Psoas muscle (tissue), 7 donors: ENCODE measurements at regions not wholly inside any gene's neighbourhood (a gene's known extent, or its start where the extent isn't known, plus 50 kb on each side); places are given as distances from the start of the nearest gene placed in this dataset.

Source experiments
- ATAC-seq, 4 donors: fragments of 200-7000 bp; cut with Tn5 transposase; one replicate each; pipeline ENCODE4 v1.9.1; 2020; ENCODE audit warnings: moderate library complexity in 3 of 4, mild to moderate bottlenecking in 2 of 4
- DNase-seq, 2 donors: peaks; one replicate each; pipeline ENCODE4 v3.0.0-alpha.2; 2020
- H3K27ac ChIP-seq: fragments of 200-600 bp; one replicate; pipeline ENCODE4 v1.8.0; 2022
- H3K27me3 ChIP-seq, 3 donors: fragments of 200-600 bp in 1 of 3; one replicate each; pipeline versions ENCODE4 v1.6.1 to v1.8.0; 2013 to 2022; ENCODE audit warnings: low read length in 2 of 3, mild to moderate bottlenecking in 2 of 3, moderate library complexity in 1 of 3; ENCODE audit not compliant: insufficient read depth in 3 of 3
- H3K36me3 ChIP-seq, 2 donors: fragments of 200-600 bp in 1 of 2; one replicate each; pipeline versions ENCODE4 v1.6.1 to v1.8.0; 2013 to 2022; ENCODE audit warnings: low read depth in 1 of 2, mild to moderate bottlenecking in 1 of 2, moderate library complexity in 1 of 2; ENCODE audit not compliant: insufficient read depth in 1 of 2
- H3K4me1 ChIP-seq: fragments of 200-600 bp; one replicate; pipeline ENCODE4 v1.8.0; 2022
- H3K4me3 ChIP-seq: fragments of 200-600 bp; one replicate; pipeline ENCODE4 v1.8.0; 2022; ENCODE audit warnings: mild to moderate bottlenecking
- H3K9me3 ChIP-seq: fragments of 200-600 bp; one replicate; pipeline ENCODE4 v1.8.0; 2022
- CTCF ChIP-seq: fragments of 200-600 bp; IDR thresholded peaks from one replicate; pipeline ENCODE4 v1.8.0; 2022; ENCODE audit warnings: antibody characterized with exemption
- WGBS, 3 donors: extraction: QIAGEN DNeasy Blood & Tissue Kit; methylation state at CpG; one replicate each; pipeline versions ENCODE4 v1.1.6 to v1.1.7; 2013; 5-methylcytosine and 5-hydroxymethylcytosine counted together
- intact Hi-C, 2 donors: fragments of 100-400 bp; cut with DNase I; formaldehyde crosslinking; loops; one replicate each; pipeline versions ENCODE4 v1.11.0 to v1.14.2; 2022
- donor health status: healthy with polysubstance abuse.
- donor health status: DM: no; HTN: no; CAD: no; lungs with moderate emphysema.
- donor health status: Bipolar disorder and iron deficiency.
- donor health status: healthy.
- donor health status: DM: yes; HTN: yes; CAD: no.
- donor health status: DM: no; HTN: no; CAD: no.
- donor health status: DM: yes; HTN: yes; CAD: no.

- Histone ChIP-seq H3K27ac (peak overlapping the region; percentile 80), H3K9me3 (no peaks in the 10 kb centered on the region), H3K4me1 (peaks cover 51% of the 10 kb centered on the region), H3K27me3 (no peaks in the 10 kb centered on the region), H3K4me3 (no peak overlapping the region), H3K36me3 (no peaks in the 10 kb centered on the region)
- TF ChIP-seq CTCF: no peak
- intact Hi-C loops: loop anchor here in 1 of 2 donors (5.0 kb wide), 1 partner anchor 263 kb away; the partner anchor contains the start of gene ZFP36L2
- 12 to 23% (median 17%) methylated on average over 6 of the region's 6 CpGs for WGBS, 3 donors
- ATAC-seq: peak; percentile 86 to 96 (median 92)
- peak; percentile 94 to 95 for DNase-seq
These were observed 172.2 kb upstream of the HAAO start for GRCh38 chr2:42964439-42965083.

- WGBS, 3 donors: 80 to 87% (median 81%) methylated on average over 9 of the region's 9 CpGs
- TF ChIP-seq CTCF: no peak
- H3K9me3 ChIP-seq: no peaks in the 10 kb centered on the region
- intact Hi-C loops: loop anchor here in 1 of 2 donors (5.0 kb wide), 1 partner anchor 264 kb away; the partner anchor contains the start of gene ZFP36L2
- no peak overlapping the region for H3K27ac ChIP-seq
- H3K36me3 ChIP-seq: no peaks in the 10 kb centered on the region
- no peaks in the 10 kb centered on the region for H3K27me3 ChIP-seq
- H3K4me3 ChIP-seq: no peak overlapping the region
- DNase-seq (no peak), ATAC-seq (no peak)
- peaks cover 48% of the 10 kb centered on the region for H3K4me1 ChIP-seq
These were observed 171.2 kb upstream of the HAAO start for GRCh38 chr2:42963452-42964068.

- no peaks in the 10 kb centered on the region for H3K36me3 ChIP-seq
- TF ChIP-seq CTCF: no peak
- no peaks in the 10 kb centered on the region for H3K27me3 ChIP-seq
- ATAC-seq: no peak
- peak overlapping the region; percentile 23 for H3K27ac ChIP-seq
- intact Hi-C loops: loop anchor here in 1 of 2 donors (5.0 kb wide), 1 partner anchor 265 kb away; the partner anchor contains the start of gene ZFP36L2
- WGBS, 3 donors: 60 to 63% (median 63%) methylated on average over 12 of the region's 12 CpGs
- no peaks in the 10 kb centered on the region for H3K9me3 ChIP-seq
- H3K4me1 ChIP-seq: peaks cover 38% of the 10 kb centered on the region
- DNase-seq: no peak
- no peak overlapping the region for H3K4me3 ChIP-seq
These were observed 170.1 kb upstream of the HAAO start for GRCh38 chr2:42962508-42962953.

- TF ChIP-seq CTCF: no peak
- no peak overlapping the region for H3K4me3 ChIP-seq
- intact Hi-C loops: loop anchor here in 1 of 2 donors (5.0 kb wide), 1 partner anchor 265 kb away; the partner anchor contains the start of gene ZFP36L2
- H3K4me1 ChIP-seq: peaks cover 36% of the 10 kb centered on the region
- peak overlapping the region; percentile 23 for H3K27ac ChIP-seq
- ATAC-seq (no peak), DNase-seq (no peak)
- no peaks in the 10 kb centered on the region for H3K9me3 ChIP-seq
- WGBS, 3 donors: 57 to 77% (median 64%) methylated on average over 7 of the region's 7 CpGs
- H3K36me3 ChIP-seq: no peaks in the 10 kb centered on the region
- no peaks in the 10 kb centered on the region for H3K27me3 ChIP-seq
These were observed 169.6 kb upstream of the HAAO start for GRCh38 chr2:42961961-42962360.
